ENCODE measurements at regions not wholly inside any gene's neighbourhood (a gene's known extent, or its start where the extent isn't known, plus 50 kb on each side); places are given as distances from the start of the nearest gene placed in this dataset.

- TF ChIP-seq, protein P1, sequence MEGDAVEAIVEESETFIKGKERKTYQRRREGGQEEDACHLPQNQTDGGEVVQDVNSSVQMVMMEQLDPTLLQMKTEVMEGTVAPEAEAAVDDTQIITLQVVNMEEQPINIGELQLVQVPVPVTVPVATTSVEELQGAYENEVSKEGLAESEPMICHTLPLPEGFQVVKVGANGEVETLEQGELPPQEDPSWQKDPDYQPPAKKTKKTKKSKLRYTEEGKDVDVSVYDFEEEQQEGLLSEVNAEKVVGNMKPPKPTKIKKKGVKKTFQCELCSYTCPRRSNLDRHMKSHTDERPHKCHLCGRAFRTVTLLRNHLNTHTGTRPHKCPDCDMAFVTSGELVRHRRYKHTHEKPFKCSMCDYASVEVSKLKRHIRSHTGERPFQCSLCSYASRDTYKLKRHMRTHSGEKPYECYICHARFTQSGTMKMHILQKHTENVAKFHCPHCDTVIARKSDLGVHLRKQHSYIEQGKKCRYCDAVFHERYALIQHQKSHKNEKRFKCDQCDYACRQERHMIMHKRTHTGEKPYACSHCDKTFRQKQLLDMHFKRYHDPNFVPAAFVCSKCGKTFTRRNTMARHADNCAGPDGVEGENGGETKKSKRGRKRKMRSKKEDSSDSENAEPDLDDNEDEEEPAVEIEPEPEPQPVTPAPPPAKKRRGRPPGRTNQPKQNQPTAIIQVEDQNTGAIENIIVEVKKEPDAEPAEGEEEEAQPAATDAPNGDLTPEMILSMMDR (IDR thresholded peaks at IDR 0.05), result no peak
- TF ChIP-seq SIN3A (IDR thresholded peaks at IDR 0.05; ENCODE audit: borderline replicate concordance, insufficient read depth, low read depth, low read length) (no peak), REST (IDR thresholded peaks at IDR 0.05; ENCODE audit: insufficient read depth in 1 of 2, low read depth in 2 of 2, low read length in 1 of 2) (no peak)
These were observed 192.1 kb upstream of the CHST9 start for GRCh38 chr18:27377251-27377650.

All from Panc1 (cell line).